Bronchial epithelial cell (primary cell): ENCODE measurements at regions not wholly inside any gene's neighbourhood (a gene's known extent, or its start where the extent isn't known, plus 50 kb on each side); places are given as distances from the start of the nearest gene placed in this dataset.

Experiments
- DNase-seq: peaks from one replicate; pipeline ENCODE4 v3.0.0-alpha.2; 2010; ENCODE audit warnings: low read depth
- FAIRE-seq: peaks from 2 replicates; lab custom pipeline; 2011; peaks lifted over from hg19 to GRCh38; lab: Jason Lieb, UNC
- H3K27me3 ChIP-seq: 2 replicates; pipeline ENCODE4 v1.5.1; 2011; ENCODE audit warnings: low read length; ENCODE audit not compliant: control insufficient read depth, insufficient read depth
- H3K36me3 ChIP-seq: 2 replicates; pipeline ENCODE4 v1.5.1; 2011; ENCODE audit warnings: low read length; ENCODE audit not compliant: control insufficient read depth, insufficient read depth
- H3K4me3 ChIP-seq: 2 replicates; pipeline ENCODE4 v1.5.1; 2011; ENCODE audit warnings: mild to moderate bottlenecking, low read depth, low read length, control low read depth
- CTCF ChIP-seq: IDR thresholded peaks from 2 replicates; pipeline ENCODE4 v1.5.1; 2011; ENCODE audit warnings: mild to moderate bottlenecking, moderate library complexity, low read length, control low read depth, inconsistent platforms; ENCODE audit not compliant: insufficient read depth, severe bottlenecking

GRCh38 chr12:87529413-87529812, 499.8 kb downstream of the C12orf50 start:
- no peak overlapping the region for H3K4me3 ChIP-seq
- no peak for TF ChIP-seq CTCF
- no peak for DNase-seq
- no peaks in the 10 kb centered on the region for H3K27me3 ChIP-seq
- no peaks in the 10 kb centered on the region for H3K36me3 ChIP-seq
- no peak for FAIRE-seq

- DNase-seq (no peak), FAIRE-seq (no peak)
- Histone ChIP-seq H3K27me3 (no peaks in the 10 kb centered on the region), H3K36me3 (no peaks in the 10 kb centered on the region), H3K4me3 (no peak overlapping the region)
- TF ChIP-seq CTCF = no peak
Measured at GRCh38 chr12:87520968-87521367, 508.2 kb downstream of the C12orf50 start.

- DNase-seq = peak; percentile 69
- FAIRE-seq = no peak
- Histone ChIP-seq H3K36me3 (no peaks in the 10 kb centered on the region), H3K4me3 (no peak overlapping the region), H3K27me3 (no peaks in the 10 kb centered on the region)
- TF ChIP-seq CTCF = no peak
Measured at GRCh38 chr12:87518481-87518880, 510.7 kb downstream of the C12orf50 start.

- FAIRE-seq = no peak
- no peak for TF ChIP-seq CTCF
- Histone ChIP-seq H3K4me3 (no peak overlapping the region), H3K27me3 (no peaks in the 10 kb centered on the region), H3K36me3 (no peaks in the 10 kb centered on the region)
- DNase-seq = no peak
Measured at GRCh38 chr12:87518036-87518435, 511.2 kb downstream of the C12orf50 start.

GRCh38 chr12:87513536-87514280, 515.5 kb downstream of the C12orf50 start:
- DNase-seq (no peak), FAIRE-seq (no peak)
- Histone ChIP-seq H3K27me3 (no peaks in the 10 kb centered on the region), H3K4me3 (no peak overlapping the region), H3K36me3 (no peaks in the 10 kb centered on the region)
- no peak for TF ChIP-seq CTCF

- no peak for DNase-seq
- Histone ChIP-seq H3K36me3 (no peaks in the 10 kb centered on the region), H3K4me3 (no peak overlapping the region), H3K27me3 (no peaks in the 10 kb centered on the region)
- no peak for FAIRE-seq
- no peak for TF ChIP-seq CTCF
Measured at GRCh38 chr12:87511371-87511770, 517.8 kb downstream of the C12orf50 start.
